NCI-H1048 (cell line): ENCODE measurements at regions not wholly inside any gene's neighbourhood (a gene's known extent, or its start where the extent isn't known, plus 50 kb on each side); places are given as distances from the start of the nearest gene placed in this dataset.
"Not testable (repeated sequence)": the region's sequence is repeated elsewhere in the genome, so short reads cannot be mapped to it uniquely, and the experiment has no call there.

Experiments used
- DNase-seq: peaks from one replicate; lab custom pipeline; 2025; lab: John Stamatoyannopoulos, UW

DNA sequence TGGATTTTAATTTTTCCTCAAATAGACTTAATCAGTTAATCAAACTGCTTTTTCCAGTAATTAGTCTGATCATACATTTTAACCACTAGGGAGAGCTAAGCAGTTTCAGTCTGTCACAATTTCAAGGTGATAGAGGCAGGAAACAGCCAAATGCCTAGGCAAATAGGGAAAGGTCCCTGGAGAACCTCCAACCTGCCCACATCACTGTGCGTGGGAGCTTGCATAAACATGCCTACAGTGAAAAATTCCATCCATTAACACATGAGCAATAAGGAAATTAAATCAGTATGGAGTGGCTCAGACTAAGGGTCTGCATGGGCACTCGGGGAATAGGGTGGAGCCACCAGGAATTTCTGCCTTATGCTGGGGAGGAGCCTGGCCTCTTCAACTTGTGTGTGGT, 74.6 kb downstream of the AASDHPPT start:
- no peak for DNase-seq

DNA sequence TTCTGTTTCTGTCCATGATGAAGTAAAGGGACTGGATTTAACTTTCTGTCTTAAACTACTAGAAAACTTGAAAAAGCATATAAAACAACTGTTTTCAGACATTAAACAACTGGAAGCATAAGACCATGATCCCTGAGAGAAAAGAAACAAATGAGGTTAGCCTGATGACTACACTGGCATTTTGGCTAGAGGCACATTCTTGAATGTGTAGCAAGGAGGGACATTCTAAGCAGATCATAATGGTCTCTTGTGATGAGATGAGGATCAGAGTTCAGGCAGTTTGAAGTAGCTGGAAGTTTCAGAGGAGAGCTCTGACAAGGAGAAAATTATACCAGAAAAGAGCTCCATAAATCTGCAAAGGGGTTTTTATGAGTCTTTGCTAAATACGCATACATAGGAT, 75.4 kb downstream of the AASDHPPT start:
- DNase-seq, result no peak

DNA sequence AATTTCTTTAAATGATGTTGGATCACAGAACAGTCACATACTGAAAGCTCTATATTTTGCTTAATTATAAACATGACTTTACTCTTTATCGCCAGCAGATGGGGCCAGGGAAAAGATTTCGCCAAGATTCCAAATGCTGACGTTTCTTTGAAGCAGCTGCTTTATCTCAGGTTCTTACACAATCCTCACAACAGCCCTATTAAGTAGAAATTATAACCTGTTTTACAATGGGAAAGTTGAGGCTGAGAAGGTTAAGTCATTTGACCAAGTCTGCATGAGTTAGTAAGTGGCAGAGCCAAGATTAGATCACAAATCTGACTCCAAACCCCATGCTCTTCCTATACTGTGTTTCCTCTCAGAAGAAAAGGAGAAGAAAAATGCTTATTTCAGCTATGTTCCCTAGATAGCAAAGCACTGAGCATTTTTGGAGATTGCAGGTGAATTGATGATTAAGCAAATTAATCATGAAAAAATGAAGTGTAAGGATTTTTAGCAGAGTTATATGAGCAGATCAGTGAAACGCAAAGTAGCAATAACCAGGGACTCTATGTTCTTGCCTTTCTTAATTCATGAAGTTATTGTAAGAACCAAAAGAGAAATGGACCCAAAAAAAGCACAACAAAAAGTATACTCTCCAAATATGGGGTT, 79.0 kb downstream of the AASDHPPT start:
- no peak for DNase-seq

DNA sequence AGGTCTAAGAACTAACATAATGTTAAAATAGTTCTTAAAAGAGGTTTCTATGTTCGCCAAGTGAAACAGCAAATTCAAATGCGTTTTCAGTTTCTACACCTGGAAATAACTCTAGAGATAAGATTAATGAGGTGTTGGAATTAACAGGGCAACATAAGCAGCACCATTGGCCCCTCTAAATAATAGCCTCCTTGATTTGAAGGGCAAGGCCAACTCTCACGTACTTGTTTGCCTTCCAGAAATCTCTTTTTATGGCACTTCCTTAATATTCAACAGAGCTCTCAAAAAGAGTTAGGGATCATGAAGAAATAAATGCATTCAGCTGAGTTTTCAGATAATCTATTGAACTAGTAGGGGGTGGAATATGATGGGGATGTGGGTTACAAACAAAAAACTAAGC, 80.9 kb downstream of the AASDHPPT start:
- DNase-seq, result no peak

DNA sequence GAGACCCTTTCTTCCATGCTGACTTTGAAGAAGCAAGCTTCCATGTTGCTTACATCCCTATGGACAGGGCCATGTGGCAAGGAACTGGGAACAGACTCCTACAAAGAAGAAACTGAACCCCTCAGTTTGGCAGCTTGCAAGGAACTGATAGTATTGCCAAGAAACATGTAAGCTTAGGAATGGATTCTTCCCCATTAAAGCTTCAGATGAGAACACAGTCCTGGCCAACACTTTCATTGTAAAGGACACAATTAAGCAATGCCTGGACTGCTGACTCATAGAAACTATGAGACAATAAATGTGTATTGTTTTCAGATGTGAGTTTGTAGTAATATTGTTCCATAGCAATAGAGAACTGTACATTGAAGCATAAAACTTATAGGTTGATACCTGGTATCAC, 82.4 kb downstream of the AASDHPPT start:
- DNase-seq, result no peak

DNA sequence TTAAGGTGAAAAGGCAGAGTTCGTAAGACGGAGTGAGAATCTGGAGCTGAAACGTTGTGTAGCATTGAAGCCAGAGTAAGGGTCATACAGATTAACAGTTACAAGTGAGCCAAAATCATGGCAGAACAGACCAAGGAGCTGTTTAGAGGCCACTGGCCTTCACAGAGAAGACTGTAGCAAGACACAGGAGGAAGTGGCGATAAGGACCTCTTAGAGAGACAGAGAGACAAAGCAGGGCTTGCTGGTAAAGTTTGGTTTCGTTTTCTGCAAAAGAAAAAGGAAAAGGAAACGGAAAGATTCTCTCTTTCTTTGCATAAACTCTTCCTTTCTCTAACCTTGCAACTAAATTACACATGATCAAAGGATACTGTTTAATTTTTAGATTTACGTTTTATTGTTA, 83.0 kb downstream of the AASDHPPT start:
- DNase-seq, result no peak

DNA sequence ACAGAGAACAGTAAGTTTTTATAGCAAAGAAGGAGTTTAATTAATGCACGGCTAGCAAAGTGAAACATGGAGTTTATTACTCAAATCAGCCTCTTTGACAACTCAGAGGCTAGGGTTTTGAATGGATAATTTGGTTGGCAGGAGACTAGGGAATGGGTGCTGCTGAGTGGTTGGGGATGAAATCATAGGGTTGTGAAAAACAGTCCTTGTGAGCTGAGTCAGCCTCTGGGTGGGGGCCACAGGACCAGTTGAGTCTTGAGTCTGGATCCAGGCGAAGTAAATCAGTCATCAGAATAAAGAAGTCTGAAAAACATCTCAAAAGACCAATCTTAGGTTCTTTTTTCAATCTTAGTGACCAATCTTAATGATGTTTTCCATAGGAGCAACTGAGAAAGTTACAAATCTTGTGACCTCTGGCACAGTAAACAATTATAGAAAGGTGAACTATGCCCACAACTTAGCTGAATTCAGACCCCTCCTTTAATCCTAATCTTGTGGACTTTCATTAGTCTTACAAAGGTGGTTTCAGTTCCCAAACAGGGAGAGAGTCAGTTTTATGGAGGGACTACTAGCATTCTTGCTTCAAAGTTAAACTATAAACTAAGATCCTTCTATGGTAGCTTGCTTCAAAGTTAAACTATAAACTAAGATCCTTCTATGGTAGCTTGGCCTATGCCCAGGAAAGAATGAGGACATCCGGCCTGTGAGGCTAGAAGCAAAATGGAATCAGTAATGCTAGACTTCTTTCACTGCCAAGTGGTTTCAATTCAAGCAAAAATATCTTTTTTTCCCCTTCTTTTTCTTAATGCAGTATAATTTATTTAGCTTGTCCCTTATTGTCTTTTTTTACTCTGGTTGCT, 84.5 kb downstream of the AASDHPPT start:
- DNase-seq, result no peak

DNA sequence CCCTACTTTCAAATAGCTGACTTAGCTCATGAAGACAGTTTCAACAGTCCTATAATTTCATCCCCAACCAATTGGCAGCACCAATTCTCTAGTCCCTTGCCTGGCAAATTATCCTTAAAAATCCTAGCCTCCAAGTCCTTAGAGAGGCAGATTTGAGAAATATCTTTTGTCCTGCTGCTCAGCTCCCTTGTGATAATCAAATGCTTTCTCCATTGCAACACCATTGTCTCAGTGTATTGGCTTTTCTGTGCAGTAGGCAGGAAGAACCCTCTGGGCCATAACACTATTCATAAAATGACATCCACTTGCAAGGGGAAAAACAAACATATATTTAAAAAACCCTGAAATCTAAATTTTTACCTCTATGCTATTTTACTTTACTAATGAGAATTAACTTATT, 89.6 kb downstream of the AASDHPPT start:
- DNase-seq, result no peak

DNA sequence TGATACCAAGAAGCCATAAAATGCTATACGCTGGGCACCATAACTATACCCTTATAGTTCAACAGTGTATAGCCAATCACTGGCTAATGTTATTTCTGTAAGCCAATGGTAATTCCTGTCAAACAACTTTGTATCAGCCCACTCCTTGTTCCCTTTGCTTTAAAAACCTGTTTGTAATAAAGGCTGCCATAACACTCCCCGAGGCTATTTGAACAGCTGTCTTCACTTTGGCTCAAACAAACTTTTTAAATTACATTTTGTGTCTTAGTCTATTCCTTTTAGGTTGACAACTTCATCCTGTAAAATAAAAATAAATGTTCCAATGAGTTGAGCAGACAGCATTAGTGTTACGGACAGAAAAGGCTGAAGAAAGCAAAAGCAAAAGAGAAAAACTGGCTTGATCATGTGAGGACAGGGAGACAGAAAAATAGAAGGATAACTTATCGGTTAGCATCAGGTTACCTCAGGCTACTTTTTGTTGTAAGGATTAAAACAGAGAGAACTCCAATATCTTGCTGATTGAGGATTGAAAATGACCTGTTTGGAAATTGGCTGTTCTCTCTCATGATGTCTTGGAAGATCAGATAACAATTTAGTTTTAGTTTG, 95.0 kb downstream of the AASDHPPT start:
- DNase-seq, result peak; percentile 49

DNA sequence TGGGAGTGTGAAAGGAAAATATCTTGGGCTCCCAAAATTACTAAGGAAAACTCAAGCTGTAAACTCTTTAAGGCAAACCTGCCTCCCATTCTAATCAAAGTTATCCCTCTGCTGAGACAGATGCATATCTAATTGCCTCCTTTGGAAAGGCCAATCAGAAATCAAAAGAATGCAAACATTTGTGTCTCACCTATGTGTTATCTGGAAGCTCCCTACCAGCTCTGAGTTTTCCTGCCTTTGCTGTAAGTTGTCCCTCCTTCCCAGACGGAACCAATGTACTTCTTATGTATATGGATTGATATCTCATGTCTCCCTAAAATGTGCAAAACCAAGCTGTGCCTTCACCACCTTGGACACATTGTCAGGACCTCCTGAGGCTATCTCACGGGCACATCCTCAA, 95.8 kb downstream of the AASDHPPT start:
- no peak for DNase-seq

DNA sequence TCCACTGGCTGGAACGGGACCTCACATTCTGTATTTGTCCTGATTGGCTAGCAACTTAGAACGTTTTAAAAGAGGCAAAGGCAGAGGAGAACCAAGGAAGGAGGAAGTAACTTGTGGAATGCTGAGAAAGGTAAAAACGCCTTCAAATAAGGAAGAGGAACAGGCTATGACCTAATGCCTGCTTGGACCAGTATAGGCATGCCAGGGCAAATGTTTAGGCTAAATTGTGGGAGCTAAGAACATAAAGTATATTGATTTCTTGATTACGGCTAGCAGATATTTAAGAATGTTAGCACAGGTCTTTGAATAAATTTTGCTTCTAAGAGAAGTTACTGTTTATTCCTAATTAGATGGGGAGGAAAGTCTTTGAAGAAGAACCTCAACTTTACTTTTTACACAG, 96.5 kb downstream of the AASDHPPT start:
- DNase-seq, result not testable (repeated sequence)

DNA sequence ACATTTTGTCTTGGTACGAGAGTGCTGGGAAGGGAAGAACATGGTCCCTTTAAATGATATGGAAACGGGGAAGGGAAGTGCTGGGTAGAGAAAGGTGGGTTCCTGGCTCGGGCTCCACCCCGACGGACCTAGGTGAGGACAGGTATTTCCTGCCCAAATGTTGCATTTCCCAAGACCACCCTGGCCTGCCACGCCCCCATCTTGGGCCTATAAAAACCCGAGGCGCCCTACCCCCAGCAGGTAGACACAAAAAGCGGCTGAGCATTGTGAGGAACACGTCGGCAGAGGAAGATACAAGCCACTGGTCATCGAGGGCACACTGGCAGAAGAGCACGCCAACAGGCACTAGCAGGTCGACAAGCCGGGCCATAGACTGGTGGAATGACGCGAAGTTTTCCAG, 99.4 kb downstream of the AASDHPPT start:
- DNase-seq, result no peak

DNA sequence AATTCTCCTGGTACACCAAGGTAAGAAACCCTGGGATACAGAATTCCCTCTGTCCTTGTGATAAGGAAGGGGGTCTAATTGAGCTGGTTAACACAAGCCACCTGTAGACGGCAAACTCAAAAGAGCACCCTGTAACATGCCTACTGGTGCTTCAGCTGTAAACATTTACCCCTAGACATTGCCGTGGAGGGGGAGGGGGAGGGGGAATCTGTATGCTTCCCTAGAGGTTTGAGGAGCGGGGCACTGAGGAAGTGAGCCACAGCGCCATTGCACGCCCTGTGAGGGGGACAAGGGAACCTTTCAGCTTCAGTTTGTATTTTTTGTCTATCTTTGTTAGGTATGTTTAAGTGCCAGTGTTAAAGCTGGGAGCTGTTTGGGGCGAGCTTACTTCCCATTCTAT, 99.8 kb downstream of the AASDHPPT start:
- DNase-seq, result no peak

DNA sequence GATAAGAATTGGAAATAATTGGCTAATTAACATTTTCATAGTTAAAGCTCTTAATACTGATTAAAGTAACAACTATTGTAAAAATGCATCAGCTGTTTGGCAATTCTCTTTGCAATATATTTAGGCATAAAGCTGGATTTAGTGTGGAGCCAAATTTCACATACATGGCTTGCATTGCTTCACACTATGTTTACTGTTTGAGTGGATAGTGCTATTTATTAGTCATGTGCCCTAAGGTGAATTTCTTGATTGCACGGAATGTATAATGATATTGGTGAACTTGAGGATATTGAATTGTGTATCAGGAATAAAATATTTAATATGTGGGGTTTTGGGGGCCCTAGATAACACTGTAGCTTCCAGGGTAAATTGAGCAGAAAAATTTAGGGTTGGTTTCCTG, 100.9 kb downstream of the AASDHPPT start:
- no peak for DNase-seq

DNA sequence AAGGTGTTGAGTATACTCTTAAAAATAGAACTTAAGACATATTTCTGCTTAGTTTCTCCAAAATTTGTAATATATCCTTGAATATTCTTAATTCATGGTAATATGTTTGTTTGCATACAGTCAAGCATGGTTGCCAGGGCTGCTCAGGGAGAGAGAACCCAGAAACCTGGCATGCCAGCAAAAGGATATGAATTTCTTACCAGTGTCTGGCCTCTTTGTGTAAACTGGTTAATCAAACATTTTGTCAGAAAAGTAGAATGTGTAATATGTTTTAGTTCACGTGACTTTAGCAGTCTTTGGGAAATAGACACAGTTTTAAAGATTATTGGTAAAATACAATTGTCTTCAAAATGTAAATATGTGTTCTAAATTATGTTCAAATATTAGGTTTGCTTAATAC, 101.6 kb downstream of the AASDHPPT start:
- no peak for DNase-seq

DNA sequence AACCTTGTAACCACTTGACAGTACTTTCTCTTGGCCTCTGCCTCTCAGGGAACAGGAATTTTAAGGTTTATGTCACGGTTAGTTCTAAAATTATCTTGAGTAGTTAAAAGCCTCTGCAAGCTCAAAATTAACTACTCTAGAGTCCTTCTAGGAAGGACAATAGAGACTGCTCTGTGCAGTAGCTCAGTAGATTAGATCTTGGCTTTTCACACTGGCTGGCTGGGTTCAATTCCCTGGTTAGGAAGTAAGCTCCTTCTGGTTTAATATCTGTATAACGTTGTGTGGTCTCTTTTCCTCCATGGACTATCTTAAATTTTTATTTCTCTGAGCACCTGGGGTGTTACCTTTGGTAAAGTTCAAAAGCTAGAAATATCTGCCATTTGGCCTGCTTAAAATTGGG, 109.2 kb downstream of the AASDHPPT start:
- DNase-seq, result no peak

DNA sequence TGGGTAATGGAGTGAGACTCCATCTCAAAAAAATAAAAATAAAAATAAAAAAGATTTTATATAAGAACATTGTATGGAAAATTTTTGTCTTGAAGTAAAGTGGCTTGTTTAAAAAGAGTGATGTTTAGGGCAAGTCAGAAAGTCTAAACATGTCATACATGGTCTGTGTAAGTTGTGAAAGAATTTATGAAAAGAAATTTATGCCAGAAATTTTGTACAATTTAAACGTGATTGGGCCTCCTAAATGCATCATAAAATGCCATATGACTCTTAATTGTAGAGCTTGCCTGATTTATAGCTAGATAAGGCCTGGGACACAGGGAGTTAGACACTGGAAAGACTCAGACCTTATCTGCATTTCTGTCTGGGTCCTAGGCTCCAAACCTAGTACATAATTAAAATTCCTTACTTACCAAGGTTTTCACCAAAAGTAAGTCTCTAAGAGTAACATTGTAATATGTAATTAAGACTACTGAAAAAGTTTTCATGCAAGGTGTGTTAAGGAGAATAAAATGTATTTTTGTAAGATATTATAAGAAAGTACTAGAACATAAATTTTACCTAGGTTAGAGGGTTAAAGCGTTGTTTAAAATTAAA, 110.5 kb downstream of the AASDHPPT start:
- DNase-seq, result no peak

DNA sequence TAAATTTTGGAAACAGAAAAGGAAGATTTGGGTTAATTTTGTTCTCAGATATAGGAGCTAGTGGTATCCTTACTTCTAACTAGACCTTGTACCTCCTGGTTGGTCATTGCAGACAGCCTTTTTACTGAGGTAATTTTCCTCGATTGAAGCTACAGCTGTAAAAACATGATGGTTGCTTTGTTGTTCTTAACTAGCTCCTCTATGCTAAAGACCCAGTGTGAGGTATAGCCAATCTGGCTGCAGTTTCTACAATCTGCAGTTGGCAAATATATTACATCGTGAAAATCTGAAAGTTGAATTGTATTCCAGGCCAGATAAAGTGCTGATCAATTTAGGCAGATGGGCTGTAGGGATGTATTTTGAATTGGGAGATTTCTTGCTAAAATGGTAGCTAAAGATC, 116.5 kb downstream of the AASDHPPT start:
- DNase-seq, result no peak

DNA sequence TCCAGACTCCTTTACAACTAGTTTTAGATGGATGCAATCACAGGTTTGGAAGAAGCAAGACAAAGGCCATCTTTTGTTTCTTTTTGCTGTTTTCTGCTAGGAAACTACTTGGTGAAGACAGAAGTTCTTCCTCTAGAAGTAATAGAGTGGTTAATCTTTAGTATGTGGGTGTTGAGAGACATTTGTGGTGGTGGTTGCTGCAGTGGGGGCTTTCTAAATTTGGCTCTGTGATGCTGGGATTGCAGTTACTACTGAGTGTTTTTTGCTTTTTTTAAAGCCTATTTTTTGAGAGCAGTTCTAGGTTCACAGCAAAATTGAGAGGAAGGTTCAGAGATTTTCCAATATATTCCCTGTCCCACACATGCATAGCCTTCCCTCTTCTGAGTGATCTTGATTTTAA, 120.0 kb downstream of the AASDHPPT start:
- no peak for DNase-seq

DNA sequence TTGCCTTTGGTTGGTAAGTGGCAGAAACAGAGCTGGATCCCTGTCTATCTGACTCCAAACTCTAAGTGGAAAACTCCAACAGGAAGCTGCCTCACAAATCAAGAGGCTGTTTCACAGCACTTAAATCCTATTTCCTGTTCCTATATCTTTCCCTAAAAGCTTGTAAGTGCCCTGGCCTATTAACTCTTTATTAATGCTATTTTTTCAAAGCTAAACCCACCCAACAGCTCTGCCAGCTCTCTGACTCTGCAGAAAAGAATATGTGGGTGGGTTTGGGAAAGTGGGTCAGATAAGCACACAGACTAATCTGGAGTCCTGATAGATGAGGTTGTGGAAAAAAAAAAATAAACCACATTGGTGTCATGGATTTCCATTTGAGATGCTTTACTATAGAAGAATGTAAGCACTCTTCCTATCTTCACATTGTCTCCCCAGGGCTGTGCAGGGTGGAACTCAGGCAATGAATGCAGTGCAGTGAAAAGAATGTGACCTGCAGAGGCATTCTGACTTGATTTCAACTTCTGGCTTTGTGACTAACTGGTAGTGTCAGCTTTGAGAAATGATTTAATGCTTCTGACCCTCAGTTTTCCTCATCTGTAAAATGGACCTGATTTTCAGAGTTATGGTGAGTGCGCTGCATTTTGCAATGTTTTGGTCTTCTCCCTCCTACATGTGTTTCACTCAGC, 125.6 kb downstream of the AASDHPPT start:
- no peak for DNase-seq

DNA sequence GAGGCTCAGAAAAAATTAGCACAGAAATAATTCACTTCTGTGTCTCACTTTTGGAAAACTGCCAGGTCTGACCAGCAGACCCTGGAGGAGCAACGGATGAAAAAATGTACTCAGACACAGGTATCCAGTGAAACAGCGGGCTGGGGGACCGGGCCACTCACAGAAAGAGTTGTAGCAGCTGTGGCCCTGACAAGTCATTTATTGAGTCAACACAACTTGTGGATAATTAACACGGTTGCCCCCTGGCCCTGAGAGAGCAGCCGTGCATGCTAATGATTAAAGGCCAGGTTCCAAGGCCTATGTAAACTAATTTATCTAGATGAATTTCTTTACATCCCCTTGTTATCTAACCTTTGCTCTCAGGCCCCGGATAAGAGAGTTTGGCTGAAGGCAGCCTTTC, 131.3 kb downstream of the AASDHPPT start:
- no peak for DNase-seq

DNA sequence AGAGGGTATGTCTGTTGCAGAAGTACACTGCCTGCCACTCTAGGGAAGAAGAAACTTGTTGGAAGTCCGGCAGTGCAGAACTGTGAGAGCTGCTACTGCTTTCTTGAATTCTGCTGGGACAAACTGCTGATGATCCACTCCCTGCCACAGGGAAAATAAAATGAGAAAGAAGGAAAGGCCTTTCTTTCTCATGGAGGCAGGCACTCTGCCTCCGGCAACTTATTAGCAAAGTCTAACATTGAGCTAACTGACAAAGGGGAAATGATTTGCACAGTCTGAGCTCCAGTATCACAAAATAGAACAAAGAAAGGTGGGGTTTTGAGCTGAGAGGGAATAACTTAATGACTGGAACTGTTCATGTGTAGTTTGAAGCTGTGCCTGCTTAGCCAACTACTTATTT, 134.6 kb downstream of the AASDHPPT start:
- DNase-seq, result no peak
